ENCODE measurements at regions not wholly inside any gene's neighbourhood (a gene's known extent, or its start where the extent isn't known, plus 50 kb on each side); places are given as distances from the start of the nearest gene placed in this dataset.
"Not testable (repeated sequence)": the region's sequence is repeated elsewhere in the genome, so short reads cannot be mapped to it uniquely, and the experiment has no call there.

GRCh38 chr7:63900394-63901203 lies 98.0 kb upstream of the ZNF722 start:
- Mint-ChIP-seq H3K4me1 (ENCODE audit: low read depth) (no peaks in the 10 kb centered on the region), H3K36me3 (ENCODE audit: insufficient read depth) (peaks cover 1% of the 10 kb centered on the region), H3K27me3 (no peaks in the 10 kb centered on the region), H3K4me3 (ENCODE audit: low read depth) (no peak overlapping the region), H3K9me3 (ENCODE audit: low read depth) (peaks cover 48% of the 10 kb centered on the region), H3K27ac (no peak overlapping the region)
- TF ChIP-seq CTCF (IDR thresholded peaks at IDR 0.05; ENCODE audit: unreplicated experiment): no peak
- DNase-seq (ENCODE audit: low spot score, unreplicated experiment): no peak

GRCh38 chr7:63901204-63901506 lies 97.5 kb upstream of the ZNF722 start:
- H3K4me1 Mint-ChIP-seq (ENCODE audit: low read depth); DNase-seq (ENCODE audit: low spot score, unreplicated experiment); H3K36me3 Mint-ChIP-seq (ENCODE audit: insufficient read depth); H3K27me3 Mint-ChIP-seq; H3K27ac Mint-ChIP-seq; H3K4me3 Mint-ChIP-seq (ENCODE audit: low read depth): not testable (repeated sequence)
- peaks cover 45% of the 10 kb centered on the region for H3K9me3 Mint-ChIP-seq (ENCODE audit: low read depth)

- Mint-ChIP-seq H3K36me3 (ENCODE audit: insufficient read depth) (peaks cover 3% of the 10 kb centered on the region), H3K27me3 (no peaks in the 10 kb centered on the region), H3K9me3 (ENCODE audit: low read depth) (peaks cover 45% of the 10 kb centered on the region), H3K4me3 (ENCODE audit: low read depth) (no peak overlapping the region), H3K4me1 (ENCODE audit: low read depth) (no peaks in the 10 kb centered on the region), H3K27ac (no peak overlapping the region)
- no peak for DNase-seq (ENCODE audit: low spot score, unreplicated experiment)
- TF ChIP-seq CTCF (IDR thresholded peaks at IDR 0.05; ENCODE audit: unreplicated experiment): no peak
Measured at GRCh38 chr7:63918986-63919385, 79.7 kb upstream of the ZNF722 start.

- no peak overlapping the region for H3K4me3 Mint-ChIP-seq (ENCODE audit: low read depth)
- no peak for TF ChIP-seq CTCF (IDR thresholded peaks at IDR 0.05; ENCODE audit: unreplicated experiment)
Measured at GRCh38 chr7:63925262-63925625, 73.4 kb upstream of the ZNF722 start.

GRCh38 chr7:63925626-63926460 lies 72.8 kb upstream of the ZNF722 start:
- peaks cover 6% of the 10 kb centered on the region for H3K36me3 Mint-ChIP-seq (ENCODE audit: insufficient read depth)
- no peak for TF ChIP-seq CTCF (IDR thresholded peaks at IDR 0.05; ENCODE audit: unreplicated experiment)
- H3K27me3 Mint-ChIP-seq: no peaks in the 10 kb centered on the region
- H3K9me3 Mint-ChIP-seq (ENCODE audit: low read depth): peaks cover 57% of the 10 kb centered on the region
- H3K4me1 Mint-ChIP-seq (ENCODE audit: low read depth): no peaks in the 10 kb centered on the region
- H3K27ac Mint-ChIP-seq: no peak overlapping the region
- no peak overlapping the region for H3K4me3 Mint-ChIP-seq (ENCODE audit: low read depth)
- no peak for DNase-seq (ENCODE audit: low spot score, unreplicated experiment)

More at GRCh38 chr7:63925262-63925625, 73.4 kb upstream of the ZNF722 start:
- Mint-ChIP-seq H3K36me3 (ENCODE audit: insufficient read depth) (peaks cover 6% of the 10 kb centered on the region), H3K4me1 (ENCODE audit: low read depth) (no peaks in the 10 kb centered on the region), H3K9me3 (ENCODE audit: low read depth) (peaks cover 55% of the 10 kb centered on the region), H3K27ac (no peak overlapping the region), H3K27me3 (no peaks in the 10 kb centered on the region)
- no peak for DNase-seq (ENCODE audit: low spot score, unreplicated experiment)

Data from progenitor cell of endocrine pancreas (in vitro differentiated cells).